Thyroid gland (tissue), 4 donors: ENCODE measurements at regions not wholly inside any gene's neighbourhood (a gene's known extent, or its start where the extent isn't known, plus 50 kb on each side); places are given as distances from the start of the nearest gene placed in this dataset.

Source experiments
- CTCF ChIP-seq, 6 experiments: fragments of 200-600 bp in 3 of 6; fragments of 450-650 bp in 3 of 6; sonication (generic) in 3 of 6; IDR thresholded peaks; one replicate each; pipeline ENCODE4 v1.5.1; 2016 to 2019; ENCODE audit warnings: antibody characterized with exemption in 6 of 6, mild to moderate bottlenecking in 2 of 6, inconsistent platforms in 1 of 6, moderate library complexity in 1 of 6
- POLR2A ChIP-seq, 2 donors: fragments of 450-650 bp; IDR thresholded peaks; one replicate each; pipeline ENCODE4 v1.6.1; 2017; ENCODE audit warnings: antibody characterized with exemption in 2 of 2, mild to moderate bottlenecking in 2 of 2, moderate library complexity in 1 of 2

DNA sequence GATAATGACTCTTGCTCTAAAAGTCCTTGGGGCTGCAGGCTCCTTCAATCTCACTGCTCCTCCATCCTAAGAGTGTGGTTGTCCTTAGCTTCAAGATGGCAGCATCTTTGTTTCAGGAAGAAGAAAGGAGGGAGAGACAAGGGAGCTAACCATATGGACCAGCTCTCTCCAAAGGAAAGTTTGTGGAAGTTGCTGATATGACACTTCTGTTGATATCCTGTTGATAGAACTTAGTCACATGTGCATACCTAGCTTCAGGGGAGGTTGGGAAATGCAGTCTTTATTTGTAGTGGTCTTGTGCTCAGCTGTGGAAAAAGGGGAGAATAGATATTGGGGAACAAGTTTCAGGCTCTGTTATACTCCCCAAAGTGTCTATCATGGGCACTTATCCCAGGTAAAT, 186.9 kb downstream of the GIPC2 start:
- TF ChIP-seq CTCF (IDR thresholded peaks at IDR 0.05) (no peak), POLR2A (IDR thresholded peaks at IDR 0.05) (no peak)
